Neural crest cell (in vitro differentiated cells): ENCODE measurements at regions not wholly inside any gene's neighbourhood (a gene's known extent, or its start where the extent isn't known, plus 50 kb on each side); places are given as distances from the start of the nearest gene placed in this dataset.

Experiments
- DNase-seq: peaks from one replicate; pipeline ENCODE4 v3.0.0; 2021; ENCODE audit warnings: low read depth, mixed read lengths, low spot score
- H3K27ac Mint-ChIP-seq: one replicate; pipeline ENCODE4 v1.8.0; 2021; ENCODE audit warnings: mild to moderate bottlenecking, mixed read lengths; ENCODE audit not compliant: unreplicated experiment
- H3K27me3 Mint-ChIP-seq: 2 replicates; pipeline ENCODE4 v1.8.0; 2021; ENCODE audit warnings: low read depth, mild to moderate bottlenecking, mixed read lengths
- H3K36me3 Mint-ChIP-seq: 2 replicates; pipeline ENCODE4 v1.8.0; 2021; ENCODE audit warnings: low read depth, mild to moderate bottlenecking, mixed read lengths
- H3K4me1 Mint-ChIP-seq: 2 replicates; pipeline ENCODE4 v1.8.0; 2021; ENCODE audit warnings: mixed read lengths
- H3K4me3 Mint-ChIP-seq: one replicate; pipeline ENCODE4 v1.8.0; 2021; ENCODE audit warnings: mild to moderate bottlenecking, mixed read lengths
- H3K9me3 Mint-ChIP-seq: 2 replicates; pipeline ENCODE4 v1.8.0; 2021; ENCODE audit warnings: mixed read lengths
- CTCF ChIP-seq: fragments of 200-600 bp; sonication (generic); conservative IDR thresholded peaks from 2 replicates; pipeline ENCODE4 v1.5.0; 2021; ENCODE audit warnings: antibody characterized with exemption, mild to moderate bottlenecking

GRCh38 chr5:52504584-52505240 is 283.0 kb upstream of the ITGA1 start:
- no peak overlapping the region for H3K4me3 Mint-ChIP-seq
- no peak overlapping the region for H3K27ac Mint-ChIP-seq
- no peaks in the 10 kb centered on the region for H3K36me3 Mint-ChIP-seq
- H3K4me1 Mint-ChIP-seq, result peaks cover 10% of the 10 kb centered on the region
- no peak for TF ChIP-seq CTCF
- DNase-seq, result no peak
- H3K9me3 Mint-ChIP-seq, result no peaks in the 10 kb centered on the region
- no peaks in the 10 kb centered on the region for H3K27me3 Mint-ChIP-seq

GRCh38 chr5:52517667-52518066 is 270.0 kb upstream of the ITGA1 start:
- TF ChIP-seq CTCF, result no peak
- no peak overlapping the region for H3K27ac Mint-ChIP-seq
- DNase-seq, result no peak
- H3K27me3 Mint-ChIP-seq, result no peaks in the 10 kb centered on the region
- no peaks in the 10 kb centered on the region for H3K4me1 Mint-ChIP-seq
- H3K9me3 Mint-ChIP-seq, result peaks cover 12% of the 10 kb centered on the region
- peaks cover 9% of the 10 kb centered on the region for H3K36me3 Mint-ChIP-seq
- H3K4me3 Mint-ChIP-seq, result no peak overlapping the region

- H3K9me3 Mint-ChIP-seq, result peaks cover 8% of the 10 kb centered on the region
These were observed 267.5 kb upstream of the ITGA1 start for GRCh38 chr5:52520171-52520570.

GRCh38 chr5:52521236-52521635 is 266.5 kb upstream of the ITGA1 start:
- no peak overlapping the region for H3K27ac Mint-ChIP-seq
- DNase-seq, result no peak
- H3K27me3 Mint-ChIP-seq, result no peaks in the 10 kb centered on the region
- peaks cover 3% of the 10 kb centered on the region for H3K36me3 Mint-ChIP-seq
- TF ChIP-seq CTCF, result no peak
- H3K4me1 Mint-ChIP-seq, result no peaks in the 10 kb centered on the region
- H3K9me3 Mint-ChIP-seq, result peaks cover 2% of the 10 kb centered on the region
- no peak overlapping the region for H3K4me3 Mint-ChIP-seq

More at GRCh38 chr5:52520171-52520570, 267.5 kb upstream of the ITGA1 start:
- no peaks in the 10 kb centered on the region for H3K27me3 Mint-ChIP-seq
- H3K4me1 Mint-ChIP-seq, result no peaks in the 10 kb centered on the region
- TF ChIP-seq CTCF, result no peak
- H3K36me3 Mint-ChIP-seq, result peaks cover 6% of the 10 kb centered on the region
- no peak overlapping the region for H3K4me3 Mint-ChIP-seq
- H3K27ac Mint-ChIP-seq, result no peak overlapping the region
- DNase-seq, result no peak

GRCh38 chr5:52523701-52524100 is 264.0 kb upstream of the ITGA1 start:
- no peak for TF ChIP-seq CTCF
- peaks cover 2% of the 10 kb centered on the region for H3K9me3 Mint-ChIP-seq
- no peaks in the 10 kb centered on the region for H3K4me1 Mint-ChIP-seq
- no peaks in the 10 kb centered on the region for H3K36me3 Mint-ChIP-seq
- H3K4me3 Mint-ChIP-seq, result no peak overlapping the region
- H3K27ac Mint-ChIP-seq, result no peak overlapping the region
- DNase-seq, result no peak
- no peaks in the 10 kb centered on the region for H3K27me3 Mint-ChIP-seq
